Right lobe of liver (tissue), 6 donors: ENCODE measurements at regions not wholly inside any gene's neighbourhood (a gene's known extent, or its start where the extent isn't known, plus 50 kb on each side); places are given as distances from the start of the nearest gene placed in this dataset.

ENCODE experiments used
- ATAC-seq, 4 donors: fragments of 200-7000 bp; cut with Tn5 transposase; one replicate each; pipeline ENCODE4 v1.9.1; 2020; ENCODE audit warnings: mild to moderate bottlenecking in 4 of 4, moderate library complexity in 4 of 4
- DNase-seq, 3 donors: peaks; one replicate each; pipeline ENCODE4 v3.0.0-alpha.2; 2020
- H3K27ac ChIP-seq, 3 donors: fragments of 200-600 bp; one replicate each; pipeline ENCODE4 v1.8.0; 2022
- H3K27me3 ChIP-seq, 2 donors: fragments of 200-600 bp; one replicate each; pipeline ENCODE4 v1.8.0; 2022
- H3K36me3 ChIP-seq, 4 donors: fragments of 200-600 bp; sonication (generic) in 1 of 4; one replicate each; pipeline versions ENCODE4 v1.5.1 to v1.8.0; 2017 to 2022; ENCODE audit warnings: control low read depth in 1 of 4
- H3K4me1 ChIP-seq, 4 donors: fragments of 200-600 bp; sonication (generic) in 1 of 4; one replicate each; pipeline versions ENCODE4 v1.5.1 to v1.8.0; 2017 to 2022; ENCODE audit warnings: control low read depth in 1 of 4
- H3K4me3 ChIP-seq, 3 donors: fragments of 200-600 bp; one replicate each; pipeline ENCODE4 v1.8.0; 2022
- H3K9me3 ChIP-seq, 4 donors: fragments of 200-600 bp; sonication (generic) in 1 of 4; one replicate each; pipeline versions ENCODE4 v1.5.1 to v1.8.0; 2017 to 2022; ENCODE audit warnings: control low read depth in 1 of 4
- CTCF ChIP-seq, 4 donors: fragments of 200-600 bp in 3 of 4; fragments of 450-650 bp in 1 of 4; IDR thresholded peaks; one replicate each; pipeline versions ENCODE4 v1.5.1 to v1.8.0; 2016 to 2022; ENCODE audit warnings: antibody characterized with exemption in 4 of 4, mild to moderate bottlenecking in 2 of 4
- POLR2A ChIP-seq: fragments of 450-650 bp; IDR thresholded peaks from one replicate; pipeline ENCODE4 v1.6.1; 2017; ENCODE audit warnings: antibody characterized with exemption, mild to moderate bottlenecking
- WGBS: methylation state at CpG from one replicate; pipeline ENCODE4 v1.1.6; 2018; ENCODE audit warnings: low coverage, low lambda C conversion rate; ENCODE audit not compliant: insufficient coverage; ENCODE audit errors: missing lambda C conversion rate; 5-methylcytosine and 5-hydroxymethylcytosine counted together
- intact Hi-C, 2 donors: fragments of 100-400 bp; cut with DNase I; formaldehyde crosslinking; loops; one replicate each; pipeline versions ENCODE4 v1.11.2 to v1.14.1; 2022
- donor health status: DM: no; HTN: yes; CAD: no.
- donor health status: DM: no; HTN: no; CAD: no.
- donor health status: DM: no; HTN: no; CAD: no.
- donor health status: DM: no; HTN: yes; CAD: no.
- donor health status: DM: no; HTN: yes; CAD: no.

- Histone ChIP-seq H3K4me1 (no peaks in the 10 kb centered on the region), H3K9me3 (no peaks in the 10 kb centered on the region), H3K27ac (no peak overlapping the region), H3K27me3 (no peaks in the 10 kb centered on the region), H3K4me3 (no peak overlapping the region), H3K36me3 (no peaks in the 10 kb centered on the region)
- DNase-seq (no peak), ATAC-seq (no peak)
- WGBS = 39% methylated on average over 2 of the region's 2 CpGs
- intact Hi-C loops = no loop called here
- no peak for TF ChIP-seq POLR2A
- TF ChIP-seq CTCF (IDR thresholded peaks at IDR 0.05) = no peak
These were observed 151.2 kb upstream of the CRY1 start for GRCh38 chr12:107244584-107244983.

GRCh38 chr12:107247650-107248049, 154.3 kb upstream of the CRY1 start:
- H3K4me1 ChIP-seq = no peaks in the 10 kb centered on the region
- ATAC-seq (no peak), DNase-seq (no peak)
- WGBS = 50% methylated on average over 1 of the region's 1 CpG
- no peaks in the 10 kb centered on the region for H3K9me3 ChIP-seq
- no peaks in the 10 kb centered on the region for H3K27me3 ChIP-seq
- no peak overlapping the region for H3K27ac ChIP-seq
- TF ChIP-seq POLR2A = no peak
- TF ChIP-seq CTCF (IDR thresholded peaks at IDR 0.05) = no peak
- no peak overlapping the region for H3K4me3 ChIP-seq
- intact Hi-C loops = no loop called here
- no peaks in the 10 kb centered on the region for H3K36me3 ChIP-seq

- intact Hi-C loops = no loop called here
These were observed 154.8 kb upstream of the CRY1 start for GRCh38 chr12:107248187-107248586.

GRCh38 chr12:107251288-107251687, 157.9 kb upstream of the CRY1 start:
- Histone ChIP-seq H3K4me1 (no peaks in the 10 kb centered on the region), H3K27ac (no peak overlapping the region), H3K9me3 (no peaks in the 10 kb centered on the region), H3K27me3 (no peaks in the 10 kb centered on the region), H3K36me3 (no peaks in the 10 kb centered on the region), H3K4me3 (no peak overlapping the region)
- intact Hi-C loops = no loop called here
- no peak for DNase-seq
- TF ChIP-seq POLR2A (no peak), CTCF (IDR thresholded peaks at IDR 0.05) (no peak)
- 53% methylated on average over 3 of the region's 6 CpGs for WGBS
- ATAC-seq = no peak

More at GRCh38 chr12:107248187-107248586, 154.8 kb upstream of the CRY1 start:
- no peaks in the 10 kb centered on the region for H3K27me3 ChIP-seq
- no peaks in the 10 kb centered on the region for H3K9me3 ChIP-seq
- DNase-seq (no peak), ATAC-seq (no peak)
- no peak for TF ChIP-seq CTCF (IDR thresholded peaks at IDR 0.05)
- TF ChIP-seq POLR2A = no peak
- H3K4me3 ChIP-seq = no peak overlapping the region
- no peaks in the 10 kb centered on the region for H3K36me3 ChIP-seq
- H3K27ac ChIP-seq = no peak overlapping the region
- no peaks in the 10 kb centered on the region for H3K4me1 ChIP-seq

GRCh38 chr12:107253361-107253760, 160.0 kb upstream of the CRY1 start:
- H3K27ac ChIP-seq = no peak overlapping the region
- H3K9me3 ChIP-seq = no peaks in the 10 kb centered on the region
- H3K27me3 ChIP-seq = no peaks in the 10 kb centered on the region
- DNase-seq = no peak
- H3K4me3 ChIP-seq = no peak overlapping the region
- intact Hi-C loops = no loop called here
- H3K4me1 ChIP-seq = no peaks in the 10 kb centered on the region
- TF ChIP-seq POLR2A = no peak
- no peak for TF ChIP-seq CTCF (IDR thresholded peaks at IDR 0.05)
- ATAC-seq = no peak
- H3K36me3 ChIP-seq = no peaks in the 10 kb centered on the region
- 67% methylated on average over 1 of the region's 1 CpG for WGBS
